ENCODE measurements at regions not wholly inside any gene's neighbourhood (a gene's known extent, or its start where the extent isn't known, plus 50 kb on each side); places are given as distances from the start of the nearest gene placed in this dataset.

GRCh38 chr6:40900791-40901190 is 138.2 kb downstream of the UNC5CL start:
- CTCF ChIA-PET: no interaction called here
- intact Hi-C loops (cut with micrococcal nuclease): no loop called here
- Mint-ChIP-seq H3K4me1 (no peaks in the 10 kb centered on the region), H3K9me3 (peaks cover 4% of the 10 kb centered on the region), H3K36me3 (ENCODE audit: low read depth) (no peaks in the 10 kb centered on the region), H3K4me3 (no peak overlapping the region), H3K27me3 (peaks cover 23% of the 10 kb centered on the region), H3K27ac (no peak overlapping the region)
- ATAC-seq (ENCODE audit: low read depth): no peak
- TF ChIP-seq, protein P1, sequence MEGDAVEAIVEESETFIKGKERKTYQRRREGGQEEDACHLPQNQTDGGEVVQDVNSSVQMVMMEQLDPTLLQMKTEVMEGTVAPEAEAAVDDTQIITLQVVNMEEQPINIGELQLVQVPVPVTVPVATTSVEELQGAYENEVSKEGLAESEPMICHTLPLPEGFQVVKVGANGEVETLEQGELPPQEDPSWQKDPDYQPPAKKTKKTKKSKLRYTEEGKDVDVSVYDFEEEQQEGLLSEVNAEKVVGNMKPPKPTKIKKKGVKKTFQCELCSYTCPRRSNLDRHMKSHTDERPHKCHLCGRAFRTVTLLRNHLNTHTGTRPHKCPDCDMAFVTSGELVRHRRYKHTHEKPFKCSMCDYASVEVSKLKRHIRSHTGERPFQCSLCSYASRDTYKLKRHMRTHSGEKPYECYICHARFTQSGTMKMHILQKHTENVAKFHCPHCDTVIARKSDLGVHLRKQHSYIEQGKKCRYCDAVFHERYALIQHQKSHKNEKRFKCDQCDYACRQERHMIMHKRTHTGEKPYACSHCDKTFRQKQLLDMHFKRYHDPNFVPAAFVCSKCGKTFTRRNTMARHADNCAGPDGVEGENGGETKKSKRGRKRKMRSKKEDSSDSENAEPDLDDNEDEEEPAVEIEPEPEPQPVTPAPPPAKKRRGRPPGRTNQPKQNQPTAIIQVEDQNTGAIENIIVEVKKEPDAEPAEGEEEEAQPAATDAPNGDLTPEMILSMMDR (IDR thresholded peaks at IDR 0.05): no peak
- POLR2A ChIA-PET: no interaction called here
- no peak for DNase-seq

DNA sequence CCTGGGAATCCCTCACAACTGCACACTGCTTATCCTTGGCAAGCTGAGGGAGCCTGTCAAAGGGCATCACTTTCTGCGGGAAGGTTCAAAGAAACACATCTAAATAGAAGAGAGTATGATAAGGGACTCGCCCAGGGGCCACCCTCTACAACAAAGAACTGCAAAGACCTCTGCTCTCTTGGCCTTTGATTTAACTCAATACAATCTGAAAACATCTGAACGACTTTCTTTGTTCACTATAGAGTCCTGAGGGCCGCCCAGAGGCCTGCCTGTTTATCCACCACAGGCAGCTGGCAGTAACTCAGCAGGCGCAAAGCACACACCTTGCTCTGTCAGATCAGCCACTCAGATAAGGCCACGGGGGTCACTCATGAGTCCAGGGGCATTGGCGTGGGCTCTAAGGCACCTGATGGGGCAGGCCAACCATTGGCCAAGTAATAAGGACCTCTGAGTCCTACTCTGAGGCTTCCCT is 139.3 kb downstream of the UNC5CL start:
- TF ChIP-seq, protein P1 (IDR thresholded peaks at IDR 0.05): no peak
- ChIA-PET POLR2A (no interaction called here), CTCF (no interaction called here)
- no peak for DNase-seq
- intact Hi-C loops (cut with micrococcal nuclease): no loop called here
- Mint-ChIP-seq H3K9me3 (no peaks in the 10 kb centered on the region), H3K4me1 (no peaks in the 10 kb centered on the region), H3K36me3 (ENCODE audit: low read depth) (no peaks in the 10 kb centered on the region), H3K4me3 (no peak overlapping the region), H3K27me3 (peaks cover 20% of the 10 kb centered on the region), H3K27ac (no peak overlapping the region)
- ATAC-seq (ENCODE audit: low read depth): no peak

DNA sequence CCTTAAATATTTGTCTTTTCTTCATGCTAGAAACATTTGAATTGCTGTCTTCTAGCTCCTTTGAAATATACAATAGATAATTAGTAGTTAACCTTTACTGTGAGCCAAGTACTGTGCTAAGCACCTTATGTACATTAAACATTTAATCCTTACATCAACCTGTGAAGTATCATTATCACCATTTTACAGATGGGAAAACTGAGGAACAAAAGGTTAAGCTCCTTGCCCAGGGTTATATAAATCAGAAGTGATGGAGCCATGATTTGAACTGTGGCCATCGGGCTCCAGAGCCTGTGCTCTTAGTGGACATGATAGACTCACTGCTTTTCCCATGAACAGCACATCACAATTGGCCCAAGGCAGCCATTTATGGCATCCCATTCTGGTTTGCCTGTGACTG is 140.9 kb downstream of the UNC5CL start:
- TF ChIP-seq, protein P1 (IDR thresholded peaks at IDR 0.05): no peak
- ChIA-PET POLR2A (no interaction called here), CTCF (no interaction called here)
- H3K4me1 Mint-ChIP-seq: no peaks in the 10 kb centered on the region
- H3K27ac Mint-ChIP-seq: no peak overlapping the region
- DNase-seq (no peak), ATAC-seq (ENCODE audit: low read depth) (no peak)
- H3K36me3 Mint-ChIP-seq (ENCODE audit: low read depth): no peaks in the 10 kb centered on the region
- intact Hi-C loops (cut with micrococcal nuclease): no loop called here
- no peaks in the 10 kb centered on the region for H3K9me3 Mint-ChIP-seq
- no peak overlapping the region for H3K4me3 Mint-ChIP-seq
- peaks cover 18% of the 10 kb centered on the region for H3K27me3 Mint-ChIP-seq

DNA sequence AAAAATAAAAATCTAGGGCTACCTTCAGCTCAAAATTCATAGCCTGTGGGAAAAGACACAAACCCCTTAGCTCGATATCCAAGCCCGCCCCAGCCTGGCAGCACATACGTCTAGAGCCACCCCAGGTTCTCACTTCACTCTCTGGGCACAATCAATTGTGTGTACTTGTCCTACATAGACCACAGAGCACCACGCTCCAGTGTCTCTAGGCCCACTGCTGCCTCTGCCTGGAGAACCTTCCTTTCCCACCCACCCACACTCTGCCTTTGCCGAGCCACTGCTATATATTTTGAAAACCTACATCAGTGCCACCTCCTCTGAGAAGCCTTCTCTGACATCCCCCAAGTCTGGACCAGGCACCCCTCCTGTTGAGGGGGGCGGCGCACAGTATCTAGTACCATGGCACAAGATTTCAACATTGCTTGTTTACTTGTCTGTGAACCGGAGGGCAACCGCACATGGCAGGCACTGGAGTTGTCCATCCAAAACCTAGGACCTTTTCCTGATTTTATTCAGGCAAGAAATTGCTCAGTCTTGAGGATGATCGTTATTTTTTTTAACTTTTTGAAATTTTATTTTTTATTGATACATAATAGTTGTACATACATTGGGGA is 141.5 kb downstream of the UNC5CL start:
- ATAC-seq (ENCODE audit: low read depth) (no peak), DNase-seq (no peak)
- peaks cover 18% of the 10 kb centered on the region for H3K27me3 Mint-ChIP-seq
- no peaks in the 10 kb centered on the region for H3K9me3 Mint-ChIP-seq
- no peaks in the 10 kb centered on the region for H3K4me1 Mint-ChIP-seq
- POLR2A ChIA-PET: no interaction called here
- CTCF ChIA-PET: no interaction called here
- intact Hi-C loops (cut with micrococcal nuclease): no loop called here
- TF ChIP-seq, protein P1 (IDR thresholded peaks at IDR 0.05): no peak
- no peak overlapping the region for H3K4me3 Mint-ChIP-seq
- no peaks in the 10 kb centered on the region for H3K36me3 Mint-ChIP-seq (ENCODE audit: low read depth)
- no peak overlapping the region for H3K27ac Mint-ChIP-seq

- no peak for DNase-seq
- TF ChIP-seq, protein P1 (IDR thresholded peaks at IDR 0.05): no peak
- intact Hi-C loops (cut with micrococcal nuclease): no loop called here
- H3K36me3 Mint-ChIP-seq (ENCODE audit: low read depth): no peaks in the 10 kb centered on the region
- POLR2A ChIA-PET: no interaction called here
- ATAC-seq (ENCODE audit: low read depth): no peak
- no peaks in the 10 kb centered on the region for H3K4me1 Mint-ChIP-seq
- CTCF ChIA-PET: no interaction called here
- no peak overlapping the region for H3K27ac Mint-ChIP-seq
- H3K27me3 Mint-ChIP-seq: peaks cover 18% of the 10 kb centered on the region
- no peaks in the 10 kb centered on the region for H3K9me3 Mint-ChIP-seq
- no peak overlapping the region for H3K4me3 Mint-ChIP-seq
These were observed 142.3 kb downstream of the UNC5CL start for GRCh38 chr6:40896696-40897095.
